SJSA1 (cell line): ENCODE measurements at regions not wholly inside any gene's neighbourhood (a gene's known extent, or its start where the extent isn't known, plus 50 kb on each side); places are given as distances from the start of the nearest gene placed in this dataset.
A peak's percentile ranks its signal among the peaks of the same experiment; 100 is the strongest.
"Not testable (repeated sequence)": the region's sequence is repeated elsewhere in the genome, so short reads cannot be mapped to it uniquely, and the experiment has no call there.

Experiments
- DNase-seq, 2 experiments: peaks; one replicate each; pipeline ENCODE4 v3.0.0-alpha.2; 2015 to 2020; ENCODE audit warnings: low spot score in 2 of 2, low read depth in 1 of 2
- H3K27ac ChIP-seq: fragments of 250-450 bp; sonication (Bioruptor Pico); 2 replicates; pipeline ENCODE4 v1.5.1; 2020; ENCODE audit warnings: mild to moderate bottlenecking, moderate library complexity
- H3K27me3 ChIP-seq: fragments of 250-450 bp; sonication (Bioruptor Pico); replicated peaks from 2 replicates; pipeline ENCODE4 v1.5.1; 2020; ENCODE audit warnings: mild to moderate bottlenecking, moderate library complexity
- H3K36me3 ChIP-seq: fragments of 250-450 bp; sonication (Bioruptor Pico); 2 replicates; pipeline ENCODE4 v1.5.1; 2020; ENCODE audit warnings: mild to moderate bottlenecking
- H3K4me1 ChIP-seq: fragments of 250-450 bp; sonication (Bioruptor Pico); replicated peaks from 2 replicates; pipeline ENCODE4 v1.6.1; 2021; ENCODE audit warnings: mild to moderate bottlenecking
- H3K4me3 ChIP-seq: fragments of 250-450 bp; sonication (Bioruptor Pico); 2 replicates; pipeline ENCODE4 v1.5.1; 2020; ENCODE audit warnings: mild to moderate bottlenecking
- H3K9me3 ChIP-seq: fragments of 250-450 bp; sonication (Bioruptor Pico); replicated peaks from 2 replicates; pipeline ENCODE4 v1.5.1; 2020; ENCODE audit warnings: mild to moderate bottlenecking

DNA sequence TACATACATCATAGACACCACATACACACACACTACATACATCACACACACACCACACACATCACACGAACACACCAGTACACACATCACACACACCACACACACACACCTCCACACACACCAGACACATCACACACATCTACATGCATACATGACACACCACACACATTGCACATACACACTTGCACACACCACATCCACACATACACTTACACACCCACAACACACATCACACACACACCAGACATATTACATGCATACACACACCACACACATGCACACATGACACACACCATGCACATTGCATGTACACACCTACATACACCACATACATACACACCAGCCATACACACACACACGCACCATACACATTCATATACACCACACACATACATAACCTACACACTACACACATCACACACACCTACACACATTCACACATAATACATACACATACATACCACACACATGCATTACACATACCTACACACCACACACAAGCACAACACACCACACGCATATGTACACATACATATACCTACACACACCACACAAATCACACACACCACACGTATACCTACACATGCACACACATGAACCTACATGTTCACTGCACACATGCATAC is 156.5 kb downstream of the NDUFA10 start:
- Histone ChIP-seq H3K27me3 (peaks cover 6% of the 10 kb centered on the region; the same call in 1 of the 2 replicates), H3K4me1 (no peaks in the 10 kb centered on the region; the same call in none of the 2 replicates), H3K4me3 (no peak overlapping the region), H3K27ac (no peak overlapping the region), H3K9me3 (peaks cover 28% of the 10 kb centered on the region), H3K36me3 (no peaks in the 10 kb centered on the region)
- DNase-seq: peak in 1 of 2 experiments; percentile 13

DNA sequence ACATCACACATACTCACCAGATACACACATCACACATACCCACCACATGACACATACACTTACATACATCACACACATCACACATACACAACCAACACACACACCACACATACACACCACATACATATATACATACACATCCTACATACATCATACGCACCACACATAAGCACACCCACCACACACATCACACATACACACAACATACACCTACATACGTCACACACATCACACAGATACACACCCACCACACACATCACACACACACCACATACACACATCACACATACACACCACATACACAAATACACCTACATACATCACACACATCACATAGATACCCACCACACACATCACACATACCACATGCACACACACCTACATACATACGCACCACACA is 158.4 kb downstream of the NDUFA10 start:
- DNase-seq: no peak
- Histone ChIP-seq H3K27ac (no peak overlapping the region), H3K36me3 (no peaks in the 10 kb centered on the region), H3K4me1 (no peaks in the 10 kb centered on the region; the same call in none of the 2 replicates), H3K4me3 (no peak overlapping the region), H3K9me3 (peaks cover 28% of the 10 kb centered on the region), H3K27me3 (no peaks in the 10 kb centered on the region)

DNA sequence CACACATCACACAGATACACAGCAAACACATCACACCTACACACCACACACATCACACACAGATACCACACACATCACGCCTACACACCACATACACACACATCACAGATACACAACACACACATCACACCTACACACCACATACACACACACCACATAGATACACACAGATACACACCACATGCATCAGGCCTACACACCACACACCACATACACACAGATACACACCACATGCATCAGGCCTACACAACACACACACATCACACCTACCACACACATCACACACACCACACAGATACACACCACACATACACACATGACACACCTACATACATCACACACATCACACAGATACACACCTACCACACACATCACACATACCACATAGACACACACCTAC is 158.8 kb downstream of the NDUFA10 start:
- no peaks in the 10 kb centered on the region; the same call in none of the 2 replicates for H3K4me1 ChIP-seq
- no peaks in the 10 kb centered on the region for H3K27me3 ChIP-seq
- H3K27ac ChIP-seq: no peak overlapping the region
- H3K4me3 ChIP-seq: no peak overlapping the region
- H3K9me3 ChIP-seq: peaks cover 28% of the 10 kb centered on the region
- no peaks in the 10 kb centered on the region for H3K36me3 ChIP-seq
- DNase-seq: no peak

DNA sequence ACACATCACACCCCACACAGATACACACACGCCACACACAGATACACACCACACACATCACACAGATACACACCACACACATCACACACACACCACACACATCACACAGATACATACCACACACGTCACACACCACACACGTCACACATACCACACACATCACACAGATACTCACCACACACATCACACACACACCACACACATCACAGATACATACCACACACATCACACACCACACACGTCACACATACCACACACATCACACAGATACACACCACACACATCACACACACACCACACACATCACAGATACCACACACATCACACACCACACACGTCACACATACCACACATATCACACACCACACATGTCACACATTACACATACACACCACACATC is 159.3 kb downstream of the NDUFA10 start:
- H3K4me1 ChIP-seq, H3K27me3 ChIP-seq, H3K4me3 ChIP-seq, H3K27ac ChIP-seq, DNase-seq, H3K36me3 ChIP-seq: not testable (repeated sequence)
- peaks cover 28% of the 10 kb centered on the region for H3K9me3 ChIP-seq

DNA sequence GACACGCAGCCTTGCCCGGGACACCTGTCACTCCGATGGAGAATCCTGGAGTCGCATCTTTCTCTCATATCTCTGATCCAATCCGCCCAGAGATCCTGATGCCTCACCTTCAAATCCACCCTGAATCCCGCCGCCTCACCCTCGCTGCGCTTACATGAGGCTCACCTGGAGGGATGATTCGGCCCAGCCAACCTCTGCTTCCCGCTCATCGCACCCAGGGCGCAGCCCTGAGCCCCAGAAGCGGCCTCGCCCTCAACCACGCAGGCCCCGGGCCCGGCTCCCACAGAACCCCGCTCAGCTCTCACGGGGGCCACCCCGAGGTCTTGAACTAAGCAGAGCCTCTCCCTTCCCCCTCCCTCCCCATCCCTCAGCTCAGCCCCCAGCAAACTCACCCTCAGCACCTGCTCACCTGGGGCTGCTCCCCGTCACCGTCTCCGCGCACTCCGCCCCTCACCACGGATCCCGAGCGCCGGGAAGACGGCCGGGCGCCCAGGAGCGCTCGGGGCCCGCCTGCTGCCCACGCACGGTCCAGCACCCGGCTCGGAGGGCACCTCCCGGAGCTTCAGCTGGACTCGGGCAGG is 160.0 kb downstream of the NDUFA10 start:
- H3K27me3 ChIP-seq: no peaks in the 10 kb centered on the region
- DNase-seq: no peak
- H3K9me3 ChIP-seq: peaks cover 28% of the 10 kb centered on the region
- no peaks in the 10 kb centered on the region; the same call in none of the 2 replicates for H3K4me1 ChIP-seq
- H3K36me3 ChIP-seq: no peaks in the 10 kb centered on the region
- H3K27ac ChIP-seq: no peak overlapping the region
- no peak overlapping the region for H3K4me3 ChIP-seq

DNA sequence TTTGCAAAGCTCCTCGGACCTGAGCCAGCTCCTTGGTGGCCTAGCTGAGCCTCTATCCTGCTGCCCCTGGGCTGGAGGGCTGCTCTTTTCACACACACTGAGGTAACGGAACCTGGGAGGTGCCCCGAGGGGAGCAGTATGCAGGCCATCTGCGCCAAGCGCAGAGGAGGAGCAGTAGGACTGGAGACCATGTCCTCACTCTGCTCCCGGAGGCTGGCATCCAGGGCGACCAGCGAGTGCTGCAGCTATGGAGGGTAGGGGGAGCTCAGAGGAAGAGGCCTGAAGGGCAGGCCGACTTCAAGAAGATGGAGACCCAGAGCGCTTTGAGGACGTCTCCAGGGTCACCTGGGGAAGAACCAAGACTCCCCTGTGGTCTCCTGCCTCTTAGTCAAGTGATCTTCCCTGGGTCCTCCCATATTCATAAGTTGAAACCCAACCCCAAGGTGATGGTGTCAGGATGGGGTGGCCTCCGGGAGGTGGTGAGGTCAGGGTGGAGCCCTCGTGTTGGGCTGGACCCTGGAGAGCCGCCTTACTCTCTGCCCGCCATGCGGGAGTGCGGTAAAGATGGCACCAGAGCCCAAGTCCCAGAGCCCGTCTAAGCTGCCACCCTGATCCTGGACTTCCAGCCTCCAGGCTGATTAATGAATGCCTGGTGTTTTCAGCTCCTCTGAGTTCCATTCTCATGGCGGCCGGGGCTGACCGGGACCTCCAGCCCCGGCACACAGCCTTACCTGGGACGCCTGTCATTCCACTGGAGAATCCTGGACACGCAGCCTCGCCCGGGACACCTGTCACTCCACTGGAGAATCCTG is 160.7 kb downstream of the NDUFA10 start:
- Histone ChIP-seq H3K36me3 (no peaks in the 10 kb centered on the region), H3K4me3 (no peak overlapping the region), H3K27ac (no peak overlapping the region), H3K27me3 (no peaks in the 10 kb centered on the region), H3K4me1 (no peaks in the 10 kb centered on the region; the same call in none of the 2 replicates), H3K9me3 (peaks cover 28% of the 10 kb centered on the region)
- DNase-seq: no peak

- Histone ChIP-seq H3K9me3 (peaks cover 14% of the 10 kb centered on the region), H3K4me1 (no peaks in the 10 kb centered on the region; the same call in none of the 2 replicates), H3K27ac (no peak overlapping the region), H3K36me3 (no peaks in the 10 kb centered on the region), H3K27me3 (0 out of 2 replicates have a peak, but pooled peaks cover 3% of the 10 kb centered on the region), H3K4me3 (no peak overlapping the region)
- DNase-seq: no peak
These were observed 162.5 kb downstream of the NDUFA10 start for GRCh38 chr2:239862613-239863012.

- Histone ChIP-seq H3K27ac (no peak overlapping the region), H3K36me3 (no peaks in the 10 kb centered on the region), H3K27me3 (0 out of 2 replicates have a peak, but pooled peaks cover 10% of the 10 kb centered on the region), H3K4me1 (no peaks in the 10 kb centered on the region), H3K9me3 (no peaks in the 10 kb centered on the region), H3K4me3 (no peak overlapping the region)
- DNase-seq: no peak
These were observed 167.0 kb downstream of the NDUFA10 start for GRCh38 chr2:239858179-239858578.

DNA sequence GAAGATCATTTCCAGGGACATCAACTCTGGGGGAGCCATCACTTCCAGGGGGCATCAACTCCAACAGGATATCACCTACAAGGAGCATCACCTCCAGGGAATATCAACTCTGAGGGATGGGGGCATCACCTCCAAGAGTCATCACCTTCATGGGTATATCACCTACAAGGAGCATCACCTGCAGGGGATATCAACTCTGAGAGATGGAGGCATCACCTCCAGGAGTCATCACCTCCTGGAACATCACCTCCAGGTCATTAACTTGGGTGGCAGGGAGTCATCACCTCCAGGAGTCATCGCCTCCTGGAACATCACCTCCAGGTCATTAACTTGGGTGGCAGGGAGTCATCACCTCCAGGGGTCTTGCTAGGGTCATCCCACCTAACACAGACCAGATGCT is 167.6 kb downstream of the NDUFA10 start:
- Histone ChIP-seq H3K27ac (no peak overlapping the region), H3K4me1 (no peaks in the 10 kb centered on the region), H3K9me3 (no peaks in the 10 kb centered on the region), H3K27me3 (0 out of 2 replicates have a peak, but pooled peaks cover 10% of the 10 kb centered on the region), H3K36me3 (no peaks in the 10 kb centered on the region), H3K4me3 (no peak overlapping the region)
- DNase-seq: no peak

- 0 out of 2 replicates have a peak, but pooled peaks cover 10% of the 10 kb centered on the region for H3K27me3 ChIP-seq
- no peaks in the 10 kb centered on the region for H3K4me1 ChIP-seq
- no peak for DNase-seq
- H3K36me3 ChIP-seq: no peaks in the 10 kb centered on the region
- no peaks in the 10 kb centered on the region for H3K9me3 ChIP-seq
- H3K27ac ChIP-seq: no peak overlapping the region
- H3K4me3 ChIP-seq: no peak overlapping the region
These were observed 168.4 kb downstream of the NDUFA10 start for GRCh38 chr2:239856620-239857285.

- Histone ChIP-seq H3K27ac (no peak overlapping the region), H3K9me3 (no peaks in the 10 kb centered on the region), H3K4me3 (no peak overlapping the region), H3K36me3 (no peaks in the 10 kb centered on the region), H3K4me1 (no peaks in the 10 kb centered on the region), H3K27me3 (0 out of 2 replicates have a peak, but pooled peaks cover 10% of the 10 kb centered on the region)
- no peak for DNase-seq
These were observed 169.1 kb downstream of the NDUFA10 start for GRCh38 chr2:239855863-239856587.

GRCh38 chr2:239854596-239854995 is 170.5 kb downstream of the NDUFA10 start:
- Histone ChIP-seq H3K36me3 (no peaks in the 10 kb centered on the region), H3K4me3 (no peak overlapping the region), H3K9me3 (no peaks in the 10 kb centered on the region), H3K27ac (no peak overlapping the region), H3K4me1 (no peaks in the 10 kb centered on the region), H3K27me3 (0 out of 2 replicates have a peak, but pooled peaks cover 10% of the 10 kb centered on the region)
- DNase-seq: no peak

- no peaks in the 10 kb centered on the region for H3K9me3 ChIP-seq
- H3K4me1 ChIP-seq: no peaks in the 10 kb centered on the region
- no peak overlapping the region for H3K27ac ChIP-seq
- no peaks in the 10 kb centered on the region for H3K36me3 ChIP-seq
- H3K4me3 ChIP-seq: no peak overlapping the region
- H3K27me3 ChIP-seq: 0 out of 2 replicates have a peak, but pooled peaks cover 10% of the 10 kb centered on the region
- no peak for DNase-seq
These were observed 171.3 kb downstream of the NDUFA10 start for GRCh38 chr2:239853706-239854327.
